ENCODE measurements at regions not wholly inside any gene's neighbourhood (a gene's known extent, or its start where the extent isn't known, plus 50 kb on each side); places are given as distances from the start of the nearest gene placed in this dataset.

DNA sequence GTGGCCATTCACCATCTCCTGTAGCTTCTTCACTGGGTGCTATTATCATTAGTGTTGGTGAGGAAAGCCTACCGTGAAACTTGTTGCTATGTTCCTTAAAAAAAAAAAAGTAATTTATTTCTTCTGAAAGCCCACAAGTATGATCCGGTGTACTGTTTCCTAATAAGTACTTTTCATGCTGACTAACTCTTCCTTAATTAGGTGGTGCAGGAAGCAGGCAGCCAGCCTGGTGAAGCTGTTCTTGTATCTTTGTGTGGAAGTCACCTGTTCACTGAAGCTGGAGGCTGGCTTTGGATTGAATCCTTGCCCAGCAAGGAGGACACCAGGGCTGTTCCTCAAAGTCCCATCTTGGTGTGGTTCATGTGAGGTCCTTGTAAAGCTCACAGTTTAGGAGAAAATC, 321.7 kb upstream of the THSD7B start:
- in situ Hi-C loops (cut with HindIII; ENCODE audit: low sequenced_read_pairs) = no loop called here
- no peak for DNase-seq (ENCODE audit: low read depth)
- no peak overlapping the region for H3K4me3 ChIP-seq (ENCODE audit: low read depth, low read length)
- TF ChIP-seq CTCF (IDR thresholded peaks at IDR 0.05; ENCODE audit: low read depth, low read length, missing control alignments) = no peak

- TF ChIP-seq CTCF (IDR thresholded peaks at IDR 0.05; ENCODE audit: low read depth, low read length, missing control alignments) = no peak
- in situ Hi-C loops (cut with HindIII; ENCODE audit: low sequenced_read_pairs) = no loop called here
- no peak overlapping the region for H3K4me3 ChIP-seq (ENCODE audit: low read depth, low read length)
- DNase-seq (ENCODE audit: low read depth) = no peak
Observed at GRCh38 chr2:136441979-136442714, 323.2 kb upstream of the THSD7B start.

- no peak for DNase-seq (ENCODE audit: low read depth)
- TF ChIP-seq CTCF (IDR thresholded peaks at IDR 0.05; ENCODE audit: low read depth, low read length, missing control alignments) = no peak
- no peak overlapping the region for H3K4me3 ChIP-seq (ENCODE audit: low read depth, low read length)
- in situ Hi-C loops (cut with HindIII; ENCODE audit: low sequenced_read_pairs) = no loop called here
Observed at GRCh38 chr2:136439064-136439676, 321.2 kb upstream of the CXCR4 start.

GRCh38 chr2:136437461-136437860, 319.5 kb upstream of the CXCR4 start:
- in situ Hi-C loops (cut with HindIII; ENCODE audit: low sequenced_read_pairs) = no loop called here

GRCh38 chr2:136436936-136437335, 319.0 kb upstream of the CXCR4 start:
- DNase-seq (ENCODE audit: low read depth) = no peak
- no peak overlapping the region for H3K4me3 ChIP-seq (ENCODE audit: low read depth, low read length)
- TF ChIP-seq CTCF (IDR thresholded peaks at IDR 0.05; ENCODE audit: low read depth, low read length, missing control alignments) = no peak
- in situ Hi-C loops (cut with HindIII; ENCODE audit: low sequenced_read_pairs) = no loop called here

More at GRCh38 chr2:136437461-136437860, 319.5 kb upstream of the CXCR4 start:
- no peak for DNase-seq (ENCODE audit: low read depth)
- TF ChIP-seq CTCF (IDR thresholded peaks at IDR 0.05; ENCODE audit: low read depth, low read length, missing control alignments) = no peak
- H3K4me3 ChIP-seq (ENCODE audit: low read depth, low read length) = no peak overlapping the region

DNA sequence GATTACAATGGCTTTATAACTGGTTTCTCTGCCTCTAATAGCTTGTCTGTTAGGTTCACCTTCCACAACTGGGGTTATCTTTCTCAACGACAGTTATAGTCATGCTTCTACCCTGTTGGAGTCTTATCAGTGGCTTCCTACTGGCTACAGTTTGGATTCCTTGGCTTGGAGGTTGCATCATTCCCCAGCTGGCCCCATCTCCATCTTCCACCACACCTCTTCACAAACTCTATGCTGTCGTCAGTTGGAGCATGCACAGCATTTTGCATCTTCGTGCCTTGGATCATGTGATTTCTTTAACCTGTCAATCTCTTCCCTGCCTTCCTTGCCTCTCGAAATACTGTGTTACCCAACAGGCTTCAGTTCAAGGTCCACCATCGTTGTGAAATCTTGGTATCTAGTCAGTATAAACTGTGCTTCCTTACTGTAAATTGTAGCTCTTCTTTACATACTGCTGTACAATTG, 316.3 kb upstream of the CXCR4 start:
- H3K4me3 ChIP-seq (ENCODE audit: low read depth, low read length) = no peak overlapping the region
- TF ChIP-seq CTCF (IDR thresholded peaks at IDR 0.05; ENCODE audit: low read depth, low read length, missing control alignments) = no peak
- DNase-seq (ENCODE audit: low read depth) = no peak
- in situ Hi-C loops (cut with HindIII; ENCODE audit: low sequenced_read_pairs) = no loop called here

Data from astrocyte of the cerebellum (primary cell).